NT2/D1 (cell line): ENCODE measurements at regions not wholly inside any gene's neighbourhood (a gene's known extent, or its start where the extent isn't known, plus 50 kb on each side); places are given as distances from the start of the nearest gene placed in this dataset.
"Not testable (repeated sequence)": the region's sequence is repeated elsewhere in the genome, so short reads cannot be mapped to it uniquely, and the experiment has no call there.

ENCODE experiments used
- DNase-seq: peaks from one replicate; pipeline ENCODE4 v3.0.0-alpha.2; 2011; ENCODE audit warnings: low read depth, low spot score
- H3K27me3 ChIP-seq: 2 replicates; pipeline ENCODE4 v1.6.0; 2011; ENCODE audit warnings: mild to moderate bottlenecking; ENCODE audit not compliant: insufficient read length, insufficient read depth
- H3K36me3 ChIP-seq: 2 replicates; pipeline ENCODE4 v1.6.1; 2011; ENCODE audit warnings: mild to moderate bottlenecking, low read length, mixed read lengths; ENCODE audit not compliant: insufficient read depth, insufficient read length
- H3K4me1 ChIP-seq: 2 replicates; pipeline ENCODE4 v1.5.1; 2011; ENCODE audit not compliant: insufficient read depth, insufficient read length
- H3K4me3 ChIP-seq: 2 replicates; pipeline ENCODE4 v1.5.1; 2011; ENCODE audit warnings: low read depth; ENCODE audit not compliant: insufficient read length
- H3K9ac ChIP-seq: 2 replicates; pipeline ENCODE4 v1.6.0; 2011; ENCODE audit warnings: low read depth; ENCODE audit not compliant: insufficient read length
- H3K9me3 ChIP-seq: 2 replicates; pipeline ENCODE4 v1.5.1; 2011; ENCODE audit warnings: mild to moderate bottlenecking, low read length; ENCODE audit not compliant: insufficient read depth
- SUZ12 ChIP-seq: IDR thresholded peaks from 2 replicates; pipeline ENCODE4 v1.6.1; 2011; ENCODE audit not compliant: insufficient read length, insufficient read depth; ENCODE audit errors: extremely low read depth
- YY1 ChIP-seq: IDR thresholded peaks from 2 replicates; pipeline ENCODE4 v1.6.1; 2011; ENCODE audit not compliant: insufficient read length, insufficient read depth
- ZNF274 ChIP-seq: IDR thresholded peaks from 2 replicates; pipeline ENCODE4 v1.6.1; 2011; ENCODE audit warnings: mild to moderate bottlenecking, low read depth, low read length

DNA sequence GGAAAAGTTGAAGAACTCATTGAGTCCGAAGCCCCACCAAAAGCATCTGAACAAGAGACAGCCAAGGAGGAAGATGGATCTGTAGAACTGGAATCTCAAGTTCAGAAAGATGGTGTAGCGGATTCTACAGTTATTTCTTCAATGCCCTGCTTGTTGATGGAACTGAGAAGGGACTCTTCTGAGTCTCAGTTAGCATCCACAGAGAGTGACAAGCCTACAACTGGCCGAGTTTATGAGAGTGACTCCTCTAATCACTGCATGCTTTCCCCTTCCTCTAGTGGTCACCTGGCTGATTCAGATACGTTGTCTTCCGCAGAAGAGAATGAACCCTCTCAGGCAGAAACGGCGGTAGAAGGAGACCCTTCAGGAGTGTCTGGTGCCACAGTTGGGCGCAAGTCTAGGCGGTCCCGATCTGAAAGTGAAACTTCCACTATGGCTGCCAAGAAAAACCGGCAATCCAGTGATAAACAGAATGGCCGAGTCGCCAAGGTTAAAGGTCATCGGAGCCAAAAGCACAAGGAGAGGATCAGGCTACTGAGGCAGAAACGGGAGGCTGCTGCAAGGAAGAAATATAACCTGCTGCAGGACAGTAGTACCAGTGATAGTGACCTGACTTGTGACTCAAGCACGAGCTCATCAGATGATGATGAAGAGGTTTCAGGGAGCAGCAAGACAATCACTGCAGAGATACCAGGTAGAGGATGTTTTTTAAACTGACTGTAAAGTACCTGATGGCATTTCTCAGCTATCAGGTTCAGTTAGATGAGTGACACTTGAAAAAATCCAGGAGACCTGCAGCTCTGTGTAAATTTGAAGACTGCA lies 111.9 kb downstream of the HAUS1 start:
- no peak for DNase-seq
- H3K4me1 ChIP-seq = no peaks in the 10 kb centered on the region
- no peaks in the 10 kb centered on the region for H3K27me3 ChIP-seq
- no peak for TF ChIP-seq YY1
- no peak for TF ChIP-seq ZNF274
- TF ChIP-seq SUZ12 = no peak
- peaks cover 27% of the 10 kb centered on the region for H3K36me3 ChIP-seq
- H3K4me3 ChIP-seq = no peak overlapping the region
- H3K9ac ChIP-seq = no peak overlapping the region
- no peaks in the 10 kb centered on the region for H3K9me3 ChIP-seq

DNA sequence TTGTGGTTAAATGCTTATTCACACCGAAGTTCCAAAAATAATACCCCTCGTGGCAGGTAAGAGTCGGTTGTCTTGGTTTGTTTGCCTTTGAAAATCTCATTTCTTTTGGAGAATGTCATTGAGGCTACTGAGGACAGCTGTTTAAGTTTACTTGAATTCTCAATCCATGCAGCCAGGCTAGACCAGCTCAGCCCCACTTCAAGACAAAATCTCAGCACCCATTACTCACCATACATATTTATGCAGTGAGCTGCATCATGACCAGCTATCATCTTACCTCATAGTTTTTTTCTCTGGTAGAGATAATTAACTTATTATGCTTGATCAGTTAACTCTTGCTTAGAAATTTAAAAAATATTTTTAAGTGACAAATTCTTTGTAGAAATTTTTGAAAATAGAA lies 115.9 kb downstream of the HAUS1 start:
- TF ChIP-seq ZNF274 = no peak
- no peak for TF ChIP-seq SUZ12
- TF ChIP-seq YY1 = no peak

DNA sequence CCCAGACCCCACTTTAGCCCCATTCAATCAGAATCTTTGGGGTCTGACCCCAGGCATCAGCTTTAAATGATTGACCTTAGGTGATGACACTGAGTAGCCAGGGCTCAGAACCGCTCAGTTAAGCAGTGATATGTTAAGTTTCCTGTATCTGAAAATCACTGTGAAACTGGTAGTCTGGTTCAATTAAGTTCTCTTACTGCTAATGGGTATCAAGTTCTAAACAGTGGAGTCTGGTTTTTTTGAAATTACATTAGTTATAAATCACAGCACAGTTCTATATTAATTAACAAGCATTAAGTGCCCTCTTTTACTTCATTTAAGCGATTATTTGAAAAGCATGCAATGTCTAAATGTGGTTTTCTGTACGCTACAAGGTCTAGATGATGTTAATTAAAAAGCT lies 117.9 kb downstream of the HAUS1 start:
- H3K4me3 ChIP-seq = no peak overlapping the region
- no peak overlapping the region for H3K9ac ChIP-seq
- TF ChIP-seq ZNF274 (no peak), SUZ12 (no peak), YY1 (no peak)
- H3K4me1 ChIP-seq = no peaks in the 10 kb centered on the region
- H3K9me3 ChIP-seq = no peaks in the 10 kb centered on the region
- DNase-seq = no peak
- H3K36me3 ChIP-seq = peaks cover 22% of the 10 kb centered on the region
- no peaks in the 10 kb centered on the region for H3K27me3 ChIP-seq

More for the DNA sequence above, 115.9 kb downstream of the HAUS1 start:
- no peak overlapping the region for H3K4me3 ChIP-seq
- H3K36me3 ChIP-seq = peaks cover 32% of the 10 kb centered on the region
- no peak for DNase-seq
- H3K9ac ChIP-seq = no peak overlapping the region
- no peaks in the 10 kb centered on the region for H3K27me3 ChIP-seq
- H3K4me1 ChIP-seq = no peaks in the 10 kb centered on the region
- H3K9me3 ChIP-seq = no peaks in the 10 kb centered on the region

- Histone ChIP-seq H3K9me3 (no peaks in the 10 kb centered on the region), H3K4me3 (no peak overlapping the region), H3K9ac (no peak overlapping the region), H3K27me3 (no peaks in the 10 kb centered on the region), H3K36me3 (peaks cover 22% of the 10 kb centered on the region), H3K4me1 (no peaks in the 10 kb centered on the region)
- no peak for TF ChIP-seq SUZ12
- no peak for TF ChIP-seq YY1
- TF ChIP-seq ZNF274 = no peak
- DNase-seq = no peak
Observed at GRCh38 chr18:46222710-46223360, 118.7 kb downstream of the HAUS1 start.

GRCh38 chr18:46224181-46224775 lies 120.1 kb downstream of the HAUS1 start:
- H3K36me3 ChIP-seq = peaks cover 11% of the 10 kb centered on the region
- DNase-seq = no peak
- no peaks in the 10 kb centered on the region for H3K4me1 ChIP-seq
- TF ChIP-seq YY1 (no peak), ZNF274 (no peak), SUZ12 (no peak)
- no peaks in the 10 kb centered on the region for H3K9me3 ChIP-seq
- no peak overlapping the region for H3K4me3 ChIP-seq
- no peak overlapping the region for H3K9ac ChIP-seq
- no peaks in the 10 kb centered on the region for H3K27me3 ChIP-seq

DNA sequence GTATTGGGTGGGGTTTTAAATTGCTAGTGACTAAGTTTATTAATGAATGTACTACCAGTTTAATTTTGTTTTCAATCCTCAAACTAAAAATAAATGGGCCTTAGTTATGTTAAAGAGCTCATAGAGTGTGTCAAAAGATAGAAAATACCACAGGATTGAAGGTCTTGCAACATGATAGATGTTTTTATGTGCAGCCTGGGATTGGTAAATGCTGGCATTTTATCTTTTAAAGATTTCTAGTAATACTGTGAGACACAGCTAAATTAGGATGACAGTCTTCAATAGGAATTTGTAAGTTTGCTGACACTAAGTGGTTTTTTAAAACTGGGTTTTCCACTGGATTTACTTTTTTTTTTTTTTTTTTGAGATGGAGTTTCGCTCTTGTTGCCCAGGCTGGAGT lies 122.3 kb downstream of the HAUS1 start:
- no peaks in the 10 kb centered on the region for H3K9me3 ChIP-seq
- no peak overlapping the region for H3K4me3 ChIP-seq
- H3K27me3 ChIP-seq = no peaks in the 10 kb centered on the region
- no peak for DNase-seq
- no peak overlapping the region for H3K9ac ChIP-seq
- H3K4me1 ChIP-seq = no peaks in the 10 kb centered on the region
- TF ChIP-seq SUZ12 (no peak), ZNF274 (no peak), YY1 (no peak)
- peaks cover 8% of the 10 kb centered on the region for H3K36me3 ChIP-seq

- H3K36me3 ChIP-seq, DNase-seq, H3K4me3 ChIP-seq, H3K4me1 ChIP-seq, H3K27me3 ChIP-seq, H3K9me3 ChIP-seq, H3K9ac ChIP-seq: not testable (repeated sequence)
Observed at GRCh38 chr18:46229641-46230040, 125.5 kb downstream of the HAUS1 start.
